ENCODE measurements at regions not wholly inside any gene's neighbourhood (a gene's known extent, or its start where the extent isn't known, plus 50 kb on each side); places are given as distances from the start of the nearest gene placed in this dataset.

GRCh38 chr12:89768586-89769482 is 60.2 kb upstream of the ATP2B1 start:
- H3K36me3 ChIP-seq (ENCODE audit: control insufficient read depth in 2 of 2, extremely low read depth in 1 of 2, insufficient read depth in 2 of 2, low read length in 2 of 2): no peaks in the 10 kb centered on the region
- H4K20me1 ChIP-seq (replicated peaks; ENCODE audit: control insufficient read depth, extremely low read depth, insufficient read depth, low read length): no peaks in the 10 kb centered on the region
- H3K4me2 ChIP-seq (ENCODE audit: insufficient read depth, low read length): no peak overlapping the region
- CTCF ChIA-PET: no interaction called here
- H3K27me3 ChIP-seq (ENCODE audit: control insufficient read depth in 2 of 2, insufficient read depth in 2 of 2, low read length in 2 of 2): no peaks in the 10 kb centered on the region
- no peak overlapping the region for H3K9ac ChIP-seq (replicated peaks; ENCODE audit: extremely low read depth, insufficient read depth, low read length)
- no TSS peak for BruUV-seq (replicated peaks)
- no peaks in the 10 kb centered on the region for H3K9me3 ChIP-seq (replicated peaks; ENCODE audit: control insufficient read depth, insufficient read depth, low read length)
- no peaks in the 10 kb centered on the region for H3K79me2 ChIP-seq (ENCODE audit: control insufficient read depth, insufficient read depth, low read length)
- dilution Hi-C loops (cut with MboI; ENCODE audit: extremely low pct_ligation_motif_present, low sequenced_read_pairs): no loop called here
- POLR2A ChIA-PET: no interaction called here
- no peaks in the 10 kb centered on the region for H3K4me1 ChIP-seq (ENCODE audit: control insufficient read depth, extremely low read depth, insufficient read depth, low read length)
- no peak overlapping the region for H3K4me3 ChIP-seq (replicated peaks in 1 of 3; ENCODE audit: insufficient read depth in 1 of 3, low read depth in 1 of 3, low read length in 3 of 3)
- FAIRE-seq: no peak
- no peak overlapping the region for H2AFZ ChIP-seq (ENCODE audit: low read depth, low read length)
- DNase-seq (ENCODE audit: low read depth, low spot score): no peak
- intact Hi-C loops (cut with micrococcal nuclease): no loop called here
- H3K9me1 ChIP-seq (replicated peaks; ENCODE audit: control insufficient read depth, extremely low read depth, insufficient read depth, low read length): no peaks in the 10 kb centered on the region
- no peak overlapping the region for H3K27ac ChIP-seq (ENCODE audit: insufficient read depth, low read depth, low read length)
- TF ChIP-seq JUN (IDR thresholded peaks at IDR 0.05; ENCODE audit: borderline replicate concordance, insufficient read depth, insufficient read length, low read depth) (no peak), POLR2A (IDR thresholded peaks at IDR 0.05; ENCODE audit: low read depth, low read length) (no peak), FOS (IDR thresholded peaks at IDR 0.05; ENCODE audit: borderline replicate concordance, insufficient read depth, low read length) (no peak), MYC (IDR thresholded peaks at IDR 0.05; ENCODE audit: low read depth, low read length) (no peak), MAX (IDR thresholded peaks at IDR 0.05; ENCODE audit: insufficient read depth, insufficient read length) (no peak), POLR2AphosphoS5 (IDR thresholded peaks at IDR 0.05; ENCODE audit: insufficient read depth, low read depth, low read length) (no peak), GATA2 (IDR thresholded peaks at IDR 0.05; ENCODE audit: insufficient read depth, insufficient read length, low read depth, low read length) (no peak), CTCF (IDR thresholded peaks at IDR 0.05; ENCODE audit: extremely low read depth in 1 of 2, insufficient read depth in 1 of 2, low read depth in 1 of 2, low read length in 2 of 2) (no peak), EZH2 (IDR thresholded peaks at IDR 0.05; ENCODE audit: borderline replicate concordance, low read depth, low read length, severe bottlenecking) (no peak)
